PC-9 (cell line): ENCODE measurements at regions not wholly inside any gene's neighbourhood (a gene's known extent, or its start where the extent isn't known, plus 50 kb on each side); places are given as distances from the start of the nearest gene placed in this dataset.
"Not testable (repeated sequence)": the region's sequence is repeated elsewhere in the genome, so short reads cannot be mapped to it uniquely, and the experiment has no call there.

ENCODE experiments used
- BruUV-seq: library from RNA; stranded (reverse); fragments of 400-500 nt; replicated peaks from 2 replicates; lab custom pipeline; 2021; lab: Mats Ljungman, UMichigan
- CTCF ChIA-PET: fragments of 300-600 bp; sonication (Branson Sonifier 250); formaldehyde crosslinking; loops from one replicate; lab custom pipeline; 2022; ENCODE audit warnings: antibody characterized with exemption; lab: Charles Lee
- POLR2A ChIA-PET: fragments of 300-600 bp; sonication (Branson Sonifier 250); formaldehyde crosslinking; loops from one replicate; lab custom pipeline; 2022; ENCODE audit warnings: antibody characterized with exemption; ENCODE audit not compliant: unreplicated experiment; lab: Charles Lee
- DNase-seq, 2 experiments: peaks; one replicate each; pipeline versions ENCODE4 v3.0.0 to v3.0.0-alpha.2; 2015 to 2022; ENCODE audit warnings: mixed read lengths in 1 of 2
- H2AFZ ChIP-seq: fragments of 200-600 bp; sonication (generic); 2 replicates; pipeline ENCODE4 v1.8.1; 2017; ENCODE audit warnings: antibody characterized with exemption
- H3F3A ChIP-seq: fragments of 200-600 bp; sonication (generic); 2 replicates; pipeline ENCODE4 v1.8.1; 2017; ENCODE audit warnings: antibody characterized with exemption, mild to moderate bottlenecking, low read depth; ENCODE audit not compliant: insufficient read depth
- H3K27ac ChIP-seq: fragments of 200-600 bp; sonication (generic); 2 replicates; pipeline ENCODE4 v1.6.1; 2016; ENCODE audit warnings: mixed run types
- H3K27me3 ChIP-seq: fragments of 200-600 bp; sonication (generic); 2 replicates; pipeline ENCODE4 v1.6.1; 2016; ENCODE audit warnings: low read depth, mixed run types; ENCODE audit not compliant: insufficient read depth
- H3K36me3 ChIP-seq: fragments of 200-600 bp; sonication (generic); 2 replicates; pipeline ENCODE4 v1.6.1; 2016; ENCODE audit warnings: low read depth, mixed run types
- H3K4me1 ChIP-seq: fragments of 200-600 bp; sonication (generic); replicated peaks from 2 replicates; pipeline ENCODE4 v1.6.1; 2016; ENCODE audit warnings: mixed run types; ENCODE audit not compliant: insufficient read depth
- H3K4me2 ChIP-seq: fragments of 200-600 bp; sonication (generic); 2 replicates; pipeline ENCODE4 v1.6.1; 2017; ENCODE audit warnings: mixed run types
- H3K4me3 ChIP-seq: fragments of 200-600 bp; sonication (generic); 2 replicates; pipeline ENCODE4 v1.6.1; 2016; ENCODE audit warnings: mixed run types
- H3K79me2 ChIP-seq: fragments of 200-600 bp; sonication (generic); 2 replicates; pipeline ENCODE4 v1.6.1; 2017; ENCODE audit warnings: low read depth, mixed run types
- H3K9me2 ChIP-seq: fragments of 200-600 bp; sonication (generic); 2 replicates; pipeline ENCODE4 v1.8.1; 2017; ENCODE audit warnings: mild to moderate bottlenecking; ENCODE audit not compliant: insufficient read depth
- H3K9me3 ChIP-seq: fragments of 200-600 bp; sonication (generic); 2 replicates; pipeline ENCODE4 v1.8.1; 2016; ENCODE audit warnings: low read depth; ENCODE audit not compliant: insufficient read depth
- H4K20me1 ChIP-seq: fragments of 200-600 bp; sonication (generic); 2 replicates; pipeline ENCODE4 v1.8.1; 2017; ENCODE audit not compliant: insufficient read depth
- EZH2 ChIP-seq: fragments of 200-600 bp; sonication (generic); IDR thresholded peaks from 2 replicates; pipeline ENCODE4 v1.8.0; 2017; ENCODE audit warnings: antibody characterized with exemption, low read depth
- intact Hi-C: fragments of 100-400 bp; cut with micrococcal nuclease; formaldehyde crosslinking; loops from one replicate; pipeline ENCODE4 v1.10.0; 2022; ENCODE audit not compliant: unreplicated experiment
- TF ChIP-seq, protein P1 (sequence below): fragments of 200-600 bp; sonication (generic); conservative IDR thresholded peaks from 2 replicates; pipeline ENCODE4 v1.6.1; 2017; ENCODE audit warnings: mixed run types, antibody characterized with exemption, mild to moderate bottlenecking, moderate library complexity

DNA sequence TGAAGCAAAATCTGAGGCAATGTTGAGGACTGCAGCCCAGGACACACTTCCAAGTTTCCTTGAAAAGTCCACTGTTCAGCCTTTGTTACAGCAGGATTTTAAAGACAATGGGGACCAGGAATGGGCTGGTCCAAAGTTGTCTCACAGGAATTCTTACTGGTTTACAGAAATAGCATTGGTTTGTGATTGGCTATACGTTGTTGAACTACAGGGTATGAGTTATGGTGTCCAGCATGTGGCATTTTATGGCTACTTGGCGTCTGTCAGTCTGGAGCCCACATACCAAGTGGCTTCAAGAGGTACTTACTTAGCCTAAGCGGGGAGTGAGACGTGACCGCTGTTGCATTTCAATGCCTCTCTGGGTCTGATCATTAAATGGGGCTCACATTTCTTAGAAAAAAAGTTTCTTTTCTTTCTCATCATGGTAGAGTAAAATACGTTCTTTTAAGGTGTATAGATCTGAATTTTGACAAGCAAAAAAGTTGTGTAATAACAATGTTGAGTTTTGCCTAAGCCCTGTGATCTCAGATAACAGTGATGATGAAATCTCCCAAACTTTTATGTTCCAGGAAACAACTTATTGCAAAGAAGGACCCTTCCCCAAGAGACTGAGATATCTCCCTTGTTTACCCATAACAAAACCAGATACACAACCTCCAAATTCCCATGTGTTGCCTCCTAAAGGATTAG is 100.0 kb upstream of the TRIM24 start:
- Histone ChIP-seq H3K4me1 (no peaks in the 10 kb centered on the region), H3K36me3 (no peaks in the 10 kb centered on the region), H3K4me2 (no peak overlapping the region), H2AFZ (no peak overlapping the region), H4K20me1 (no peaks in the 10 kb centered on the region), H3K4me3 (no peak overlapping the region), H3K27me3 (no peaks in the 10 kb centered on the region), H3K9me2 (no peaks in the 10 kb centered on the region), H3K9me3 (0 out of 2 replicates have a peak, but pooled peaks cover 9% of the 10 kb centered on the region), H3K27ac (no peak overlapping the region), H3K79me2 (no peaks in the 10 kb centered on the region), H3F3A (no peaks in the 10 kb centered on the region)
- no peak for DNase-seq
- no peak for TF ChIP-seq EZH2
- ChIA-PET POLR2A (no interaction called here), CTCF (no interaction called here)
- intact Hi-C loops: no loop called here
- no TSS peak for BruUV-seq

DNA sequence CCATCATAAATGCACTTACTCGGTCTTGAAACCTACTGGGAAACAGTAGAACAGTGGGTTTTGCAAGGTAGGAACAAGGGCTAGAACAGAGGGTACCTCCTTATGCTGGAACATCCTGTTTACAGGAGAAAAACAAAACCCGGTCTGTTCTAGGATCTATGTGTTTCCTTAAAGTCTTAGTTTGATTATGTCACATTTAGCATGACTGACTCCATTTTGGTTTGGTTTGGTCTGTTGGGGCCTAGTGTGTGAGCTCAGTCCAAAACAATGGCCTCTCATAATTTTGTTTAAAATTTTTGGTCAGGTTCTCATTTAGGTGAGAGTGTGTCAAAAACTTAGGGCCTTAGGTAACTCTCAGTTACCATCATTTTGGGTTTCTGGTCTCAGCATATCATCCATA is 96.3 kb upstream of the TRIM24 start:
- no peak overlapping the region for H3K4me3 ChIP-seq
- no peaks in the 10 kb centered on the region for H3K79me2 ChIP-seq
- TF ChIP-seq, protein P1, sequence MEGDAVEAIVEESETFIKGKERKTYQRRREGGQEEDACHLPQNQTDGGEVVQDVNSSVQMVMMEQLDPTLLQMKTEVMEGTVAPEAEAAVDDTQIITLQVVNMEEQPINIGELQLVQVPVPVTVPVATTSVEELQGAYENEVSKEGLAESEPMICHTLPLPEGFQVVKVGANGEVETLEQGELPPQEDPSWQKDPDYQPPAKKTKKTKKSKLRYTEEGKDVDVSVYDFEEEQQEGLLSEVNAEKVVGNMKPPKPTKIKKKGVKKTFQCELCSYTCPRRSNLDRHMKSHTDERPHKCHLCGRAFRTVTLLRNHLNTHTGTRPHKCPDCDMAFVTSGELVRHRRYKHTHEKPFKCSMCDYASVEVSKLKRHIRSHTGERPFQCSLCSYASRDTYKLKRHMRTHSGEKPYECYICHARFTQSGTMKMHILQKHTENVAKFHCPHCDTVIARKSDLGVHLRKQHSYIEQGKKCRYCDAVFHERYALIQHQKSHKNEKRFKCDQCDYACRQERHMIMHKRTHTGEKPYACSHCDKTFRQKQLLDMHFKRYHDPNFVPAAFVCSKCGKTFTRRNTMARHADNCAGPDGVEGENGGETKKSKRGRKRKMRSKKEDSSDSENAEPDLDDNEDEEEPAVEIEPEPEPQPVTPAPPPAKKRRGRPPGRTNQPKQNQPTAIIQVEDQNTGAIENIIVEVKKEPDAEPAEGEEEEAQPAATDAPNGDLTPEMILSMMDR: no peak
- no peak for TF ChIP-seq EZH2
- no peaks in the 10 kb centered on the region for H3F3A ChIP-seq
- H3K4me2 ChIP-seq: no peak overlapping the region
- CTCF ChIA-PET: no interaction called here
- no peaks in the 10 kb centered on the region for H3K36me3 ChIP-seq
- no peaks in the 10 kb centered on the region for H4K20me1 ChIP-seq
- no peaks in the 10 kb centered on the region for H3K27me3 ChIP-seq
- POLR2A ChIA-PET: no interaction called here
- no peaks in the 10 kb centered on the region for H3K4me1 ChIP-seq
- no peaks in the 10 kb centered on the region for H3K9me2 ChIP-seq
- no peak for DNase-seq
- no peak overlapping the region for H3K27ac ChIP-seq
- intact Hi-C loops: no loop called here
- BruUV-seq: no TSS peak
- no peak overlapping the region for H2AFZ ChIP-seq
- H3K9me3 ChIP-seq: peaks cover 10% of the 10 kb centered on the region; the same call in 1 of the 2 replicates

DNA sequence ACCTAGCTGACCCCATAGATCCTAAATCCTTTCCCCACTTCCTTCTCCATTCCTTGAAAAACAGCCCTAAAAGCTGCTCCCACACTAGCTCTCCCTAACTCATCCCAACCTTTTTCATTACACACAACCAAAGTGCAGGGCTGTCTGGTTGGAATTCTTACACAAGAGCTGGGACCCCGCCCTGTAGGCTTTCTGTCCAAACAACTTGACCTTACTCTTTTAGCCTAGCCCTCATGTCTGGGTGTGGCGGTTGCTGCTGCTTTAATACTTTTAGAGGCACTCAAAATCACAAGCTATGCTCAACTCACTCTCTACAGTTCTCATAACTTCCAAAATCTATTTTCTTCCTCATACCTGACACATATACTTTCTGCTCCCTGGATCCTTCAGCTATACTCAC is 93.9 kb upstream of the TRIM24 start:
- H4K20me1 ChIP-seq, H3K27me3 ChIP-seq, H3K4me3 ChIP-seq, CTCF ChIA-PET, intact Hi-C loops, H3K4me1 ChIP-seq, H3K9me2 ChIP-seq, H2AFZ ChIP-seq, DNase-seq, H3K27ac ChIP-seq, H3F3A ChIP-seq, POLR2A ChIA-PET, H3K36me3 ChIP-seq, BruUV-seq, H3K79me2 ChIP-seq, H3K4me2 ChIP-seq: not testable (repeated sequence)
- peaks cover 31% of the 10 kb centered on the region for H3K9me3 ChIP-seq

DNA sequence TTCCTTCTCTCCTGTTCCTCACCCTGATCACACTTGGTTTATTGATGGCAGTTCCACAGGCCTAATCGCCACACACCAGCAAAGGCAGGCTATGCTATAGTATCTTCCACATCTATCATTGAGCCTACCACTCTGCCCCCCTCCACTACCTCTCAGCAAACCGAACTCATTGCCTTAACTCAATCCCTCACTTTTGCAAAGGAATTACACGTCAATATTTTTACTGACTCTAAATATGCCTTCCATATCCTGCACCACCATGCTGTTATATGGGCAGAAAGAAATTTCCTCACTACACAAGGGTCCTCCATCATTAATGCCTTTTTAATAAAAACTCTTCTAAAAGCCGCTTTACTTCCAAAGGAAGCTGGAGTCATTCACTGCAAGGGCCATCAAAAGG is 93.4 kb upstream of the TRIM24 start:
- H3K27ac ChIP-seq, POLR2A ChIA-PET, H4K20me1 ChIP-seq, DNase-seq, H3K4me2 ChIP-seq, H3K79me2 ChIP-seq, H3K4me1 ChIP-seq, H3K27me3 ChIP-seq, intact Hi-C loops, H3F3A ChIP-seq, H2AFZ ChIP-seq, H3K36me3 ChIP-seq, BruUV-seq, H3K4me3 ChIP-seq, H3K9me2 ChIP-seq, CTCF ChIA-PET: not testable (repeated sequence)
- H3K9me3 ChIP-seq: peaks cover 31% of the 10 kb centered on the region
